Activated B cell treated with CpG ODN at 0.5 μM for 24 hours (primary cell): ENCODE measurements at regions not wholly inside any gene's neighbourhood (a gene's known extent, or its start where the extent isn't known, plus 50 kb on each side); places are given as distances from the start of the nearest gene placed in this dataset.

Experiments
- ATAC-seq: fragments of 200-7000 bp; cut with Tn5 transposase; one replicate; pipeline ENCODE4 v1.10.0; 2021; ENCODE audit warnings: low read depth, mild to moderate bottlenecking, moderate library complexity
- CTCF ChIA-PET: fragments of 350-600 bp; sonication (Branson Sonifier 250); formaldehyde crosslinking; loops from one replicate; lab custom pipeline; 2021; ENCODE audit warnings: antibody characterized with exemption; lab: Charles Lee
- POLR2A ChIA-PET: fragments of 350-600 bp; sonication (Branson Sonifier 250); formaldehyde crosslinking; loops from one replicate; lab custom pipeline; 2021; ENCODE audit warnings: antibody characterized with exemption; lab: Charles Lee
- DNase-seq: peaks from one replicate; pipeline ENCODE4 v3.0.0; 2022
- H3K27ac Mint-ChIP-seq: one replicate; pipeline ENCODE4 v1.8.0; 2020; ENCODE audit warnings: mixed read lengths
- H3K27me3 Mint-ChIP-seq: one replicate; pipeline ENCODE4 v1.8.0; 2021; ENCODE audit warnings: mixed read lengths
- H3K36me3 Mint-ChIP-seq: one replicate; pipeline ENCODE4 v1.8.0; 2021; ENCODE audit warnings: low read depth, mixed read lengths
- H3K4me1 Mint-ChIP-seq: one replicate; pipeline ENCODE4 v1.8.0; 2021; ENCODE audit warnings: mixed read lengths
- H3K4me3 Mint-ChIP-seq: one replicate; pipeline ENCODE4 v1.8.0; 2020; ENCODE audit warnings: mild to moderate bottlenecking, mixed read lengths
- H3K9me3 Mint-ChIP-seq: one replicate; pipeline ENCODE4 v1.8.0; 2020; ENCODE audit warnings: mixed read lengths
- CTCF ChIP-seq: fragments of 200-600 bp; IDR thresholded peaks from one replicate; pipeline ENCODE4 v1.8.0; 2022; ENCODE audit warnings: antibody characterized with exemption, mild to moderate bottlenecking
- intact Hi-C: fragments of 100-400 bp; cut with micrococcal nuclease; formaldehyde crosslinking; loops from one replicate; pipeline ENCODE4 v1.15.1; 2024

- TF ChIP-seq CTCF: no peak
- peaks cover 5% of the 10 kb centered on the region for H3K9me3 Mint-ChIP-seq
- DNase-seq: no peak
- CTCF ChIA-PET: no interaction called here
- no peaks in the 10 kb centered on the region for H3K36me3 Mint-ChIP-seq
- intact Hi-C loops: no loop called here
- H3K4me1 Mint-ChIP-seq: no peaks in the 10 kb centered on the region
- H3K27me3 Mint-ChIP-seq: no peaks in the 10 kb centered on the region
- H3K4me3 Mint-ChIP-seq: no peak overlapping the region
- H3K27ac Mint-ChIP-seq: no peak overlapping the region
- no peak for ATAC-seq
- POLR2A ChIA-PET: no interaction called here
These were observed 74.3 kb downstream of the SLC25A15 start for GRCh38 chr13:40863723-40864122.

- Mint-ChIP-seq H3K4me1 (no peaks in the 10 kb centered on the region), H3K9me3 (peaks cover 41% of the 10 kb centered on the region), H3K27me3 (no peaks in the 10 kb centered on the region), H3K27ac (no peak overlapping the region), H3K4me3 (no peak overlapping the region), H3K36me3 (peaks cover 80% of the 10 kb centered on the region)
- ATAC-seq (no peak), DNase-seq (no peak)
- intact Hi-C loops: no loop called here
- no peak for TF ChIP-seq CTCF
- ChIA-PET POLR2A (no interaction called here), CTCF (no interaction called here)
These were observed 84.8 kb downstream of the SLC25A15 start for GRCh38 chr13:40874138-40874779.

- Mint-ChIP-seq H3K36me3 (peaks cover 88% of the 10 kb centered on the region), H3K27ac (no peak overlapping the region), H3K27me3 (no peaks in the 10 kb centered on the region), H3K9me3 (peaks cover 48% of the 10 kb centered on the region), H3K4me3 (no peak overlapping the region), H3K4me1 (no peaks in the 10 kb centered on the region)
- intact Hi-C loops: no loop called here
- no peak for DNase-seq
- ATAC-seq: no peak
- ChIA-PET POLR2A (no interaction called here), CTCF (no interaction called here)
- no peak for TF ChIP-seq CTCF
These were observed 85.6 kb downstream of the SLC25A15 start for GRCh38 chr13:40875044-40875443.

- Mint-ChIP-seq H3K4me3 (no peak overlapping the region), H3K27ac (no peak overlapping the region), H3K4me1 (no peaks in the 10 kb centered on the region), H3K9me3 (peaks cover 47% of the 10 kb centered on the region), H3K36me3 (peaks cover 90% of the 10 kb centered on the region), H3K27me3 (no peaks in the 10 kb centered on the region)
- intact Hi-C loops: no loop called here
- no peak for ATAC-seq
- POLR2A ChIA-PET: no interaction called here
- no peak for TF ChIP-seq CTCF
- no peak for DNase-seq
- CTCF ChIA-PET: no interaction called here
These were observed 86.2 kb downstream of the SLC25A15 start for GRCh38 chr13:40875583-40875982.

GRCh38 chr13:40876020-40876738, 86.8 kb downstream of the SLC25A15 start:
- no peak for ATAC-seq
- Mint-ChIP-seq H3K27ac (no peak overlapping the region), H3K4me3 (no peak overlapping the region), H3K27me3 (no peaks in the 10 kb centered on the region), H3K9me3 (peaks cover 47% of the 10 kb centered on the region), H3K4me1 (no peaks in the 10 kb centered on the region), H3K36me3 (peaks cover 94% of the 10 kb centered on the region)
- CTCF ChIA-PET: no interaction called here
- no peak for DNase-seq
- intact Hi-C loops: no loop called here
- POLR2A ChIA-PET: no interaction called here
- no peak for TF ChIP-seq CTCF
